UCSD-AML1 (cell line): ENCODE measurements at regions not wholly inside any gene's neighbourhood (a gene's known extent, or its start where the extent isn't known, plus 50 kb on each side); places are given as distances from the start of the nearest gene placed in this dataset.

ENCODE experiments used
- DNase-seq: peaks from one replicate; lab custom pipeline; 2025; ENCODE audit not compliant: unreplicated experiment; lab: John Stamatoyannopoulos, UW

GRCh38 chr18:24875777-24876176 lies 415.3 kb downstream of the HRH4 start:
- no peak for DNase-seq

DNA sequence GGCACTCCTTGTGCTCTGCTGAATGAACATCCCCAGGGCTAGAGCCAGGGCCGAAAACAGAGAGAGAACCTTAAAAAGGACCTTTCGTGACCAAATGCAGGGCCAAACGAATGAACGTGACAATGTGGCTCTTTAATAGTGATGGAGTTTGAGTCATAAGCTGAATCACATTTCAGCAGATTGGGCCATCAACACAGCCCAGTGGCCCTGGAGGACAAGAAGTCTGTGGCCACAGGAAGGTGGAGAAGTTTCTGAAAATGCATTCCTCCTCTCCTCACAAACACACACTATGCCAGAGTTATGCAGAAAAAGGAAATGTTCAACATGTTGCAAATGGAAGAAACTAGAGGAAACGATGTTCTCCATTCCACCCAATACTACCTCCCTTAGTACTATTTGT lies 415.8 kb downstream of the HRH4 start:
- no peak for DNase-seq

DNA sequence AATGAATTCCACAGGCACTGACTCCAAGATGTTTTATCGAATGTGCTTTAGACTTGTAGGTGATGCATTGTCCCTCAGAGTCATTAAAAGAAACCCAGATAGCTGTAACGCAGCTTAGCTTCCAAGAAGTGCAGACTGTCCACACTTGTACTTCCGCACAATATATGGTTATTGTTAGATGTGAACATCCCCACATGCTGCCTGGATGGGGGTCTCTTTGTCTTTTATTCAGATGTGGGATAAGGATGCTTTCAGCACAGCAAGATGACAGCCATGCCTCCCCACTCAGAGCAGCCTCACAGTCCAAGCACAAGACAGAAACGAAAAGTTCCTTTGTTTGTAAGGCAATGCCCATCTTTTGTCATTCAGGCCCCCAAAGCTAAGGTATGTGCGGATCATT lies 416.6 kb downstream of the HRH4 start:
- DNase-seq: no peak

DNA sequence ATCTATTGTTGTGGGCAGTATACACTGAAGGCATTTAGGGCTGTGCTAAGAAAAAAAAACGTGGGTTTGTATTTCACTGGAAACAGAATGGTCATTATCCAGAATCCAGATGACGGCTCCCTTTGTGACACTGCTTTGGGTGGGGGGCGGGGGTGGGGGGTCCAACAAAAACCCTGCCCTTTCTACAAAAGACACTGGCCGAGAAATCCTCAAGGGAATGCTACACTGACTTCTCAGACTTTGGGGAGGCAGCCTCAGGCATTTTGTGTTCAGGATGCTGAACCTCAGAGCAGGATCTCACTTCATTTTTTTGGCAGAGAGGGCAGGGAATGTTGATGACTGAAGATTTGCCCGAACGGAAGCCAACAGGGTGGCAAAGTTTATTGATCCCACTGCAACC lies 417.1 kb downstream of the HRH4 start:
- DNase-seq: no peak

DNA sequence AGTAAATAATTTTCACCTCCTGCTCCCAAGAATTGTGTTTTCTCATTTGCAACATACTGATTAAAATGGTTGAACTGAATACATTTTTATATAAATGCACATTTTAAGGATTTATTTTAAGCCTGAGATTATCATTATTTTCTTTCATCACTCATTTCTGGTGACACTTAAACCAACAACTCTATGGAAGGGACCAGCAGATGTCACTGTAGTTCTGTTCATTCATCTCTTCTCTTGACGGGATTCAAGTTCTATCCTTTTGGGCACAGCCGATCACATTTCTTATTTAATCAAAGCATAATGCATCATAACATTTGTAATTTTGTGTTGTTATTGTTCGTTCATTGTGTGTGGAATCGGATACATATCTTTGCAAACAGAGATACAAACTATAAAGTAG lies 417.9 kb downstream of the HRH4 start:
- DNase-seq: no peak

DNA sequence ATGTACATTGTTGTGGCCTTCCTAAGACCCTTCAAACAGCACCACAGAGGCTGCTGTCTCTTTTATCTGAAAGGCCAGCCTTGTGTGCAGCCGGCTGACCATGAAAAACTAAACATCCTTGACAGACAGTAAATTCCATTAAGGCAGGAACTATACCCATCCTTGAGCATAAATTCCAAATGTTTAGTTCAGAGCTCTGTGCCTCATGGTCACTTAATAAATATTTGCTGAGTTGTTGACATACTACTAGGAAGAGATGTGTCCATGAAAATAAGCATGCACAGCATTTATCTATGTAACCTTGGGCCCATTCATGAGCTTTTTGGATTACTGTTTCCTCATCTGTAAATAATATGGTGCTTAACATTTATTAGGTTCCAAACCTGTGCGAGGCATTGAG lies 424.8 kb downstream of the HRH4 start:
- no peak for DNase-seq

- DNase-seq: no peak
Observed at GRCh38 chr18:24894880-24895279, 434.4 kb downstream of the HRH4 start.

DNA sequence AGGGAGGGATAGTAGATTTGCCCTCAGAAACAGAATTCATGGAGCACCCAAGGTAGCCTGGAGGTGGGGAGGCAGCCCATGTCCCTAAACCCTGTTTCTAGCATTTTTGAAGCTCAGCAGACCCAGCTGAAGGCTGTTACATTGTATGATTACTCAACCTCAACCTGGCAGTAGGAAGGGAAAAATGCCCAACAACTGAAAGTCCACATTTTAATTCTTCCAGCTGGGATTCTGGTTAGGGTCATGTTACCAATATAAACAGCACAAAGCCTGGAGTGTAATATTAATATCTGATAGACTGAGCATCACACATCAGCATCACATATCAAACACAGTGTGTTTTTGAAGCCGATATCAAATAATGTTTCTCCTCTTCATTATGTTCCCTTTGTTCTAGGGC lies 437.0 kb downstream of the HRH4 start:
- no peak for DNase-seq

DNA sequence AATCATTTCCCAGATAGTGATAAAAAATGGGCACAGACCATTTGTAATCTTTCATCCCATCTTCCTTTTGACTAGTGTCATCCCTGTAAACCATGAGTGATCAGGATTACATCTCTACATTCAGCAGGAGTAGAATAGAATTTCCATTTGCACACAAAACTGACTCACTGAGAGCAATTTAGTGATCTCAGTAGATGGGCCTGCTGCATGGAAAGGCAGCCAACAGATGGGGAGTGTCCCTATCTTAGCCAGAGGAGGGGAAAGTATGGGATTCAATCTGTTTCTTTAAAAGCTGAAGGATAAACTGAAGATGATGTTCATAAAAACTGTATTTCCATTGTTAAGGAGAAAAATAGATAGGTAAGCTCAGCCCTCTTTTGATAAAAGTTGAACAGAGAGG lies 441.7 kb downstream of the ZNF521 start:
- DNase-seq: no peak

- DNase-seq: no peak
Observed at GRCh38 chr18:24913507-24914170, 438.3 kb downstream of the ZNF521 start.

DNA sequence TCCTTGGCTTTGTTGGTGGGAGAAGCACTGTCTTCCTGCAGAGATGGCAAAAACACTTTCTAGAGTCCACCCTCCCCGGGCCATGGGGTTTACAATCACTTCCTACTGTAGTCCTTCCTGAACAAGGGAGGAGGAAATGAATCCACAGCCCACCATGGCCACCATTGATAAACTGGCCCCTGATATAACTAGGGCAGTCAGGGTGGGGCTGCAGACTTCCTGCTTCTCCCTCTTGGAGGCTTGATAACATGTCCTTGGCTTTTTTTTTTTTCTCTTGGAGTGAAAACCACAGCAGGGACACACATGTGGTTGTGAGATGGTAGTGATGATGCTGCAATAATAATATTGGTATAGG lies 437.8 kb downstream of the ZNF521 start:
- peak; percentile 20 for DNase-seq

- DNase-seq: no peak
Observed at GRCh38 chr18:24914685-24915084, 437.3 kb downstream of the ZNF521 start.

DNA sequence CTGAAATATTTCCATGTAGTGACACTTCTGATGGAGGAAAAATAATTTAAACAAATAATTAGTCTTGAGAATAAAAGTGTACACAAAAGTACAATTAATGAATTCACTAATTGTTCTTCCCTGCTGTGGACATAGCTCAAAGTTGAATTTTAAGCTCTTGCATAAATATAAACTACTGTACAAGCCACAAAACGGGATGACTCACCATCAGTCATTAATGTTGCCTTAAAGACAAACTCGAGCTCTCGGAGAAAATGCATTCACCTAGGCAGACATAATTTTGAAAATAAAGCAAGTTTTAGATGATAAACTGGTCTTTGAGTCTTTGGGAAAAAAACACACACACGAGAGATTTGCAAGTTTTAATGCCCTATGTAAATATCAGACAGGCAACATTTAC lies 436.4 kb downstream of the ZNF521 start:
- DNase-seq: no peak

GRCh38 chr18:24917767-24918166 lies 434.2 kb downstream of the ZNF521 start:
- no peak for DNase-seq

DNA sequence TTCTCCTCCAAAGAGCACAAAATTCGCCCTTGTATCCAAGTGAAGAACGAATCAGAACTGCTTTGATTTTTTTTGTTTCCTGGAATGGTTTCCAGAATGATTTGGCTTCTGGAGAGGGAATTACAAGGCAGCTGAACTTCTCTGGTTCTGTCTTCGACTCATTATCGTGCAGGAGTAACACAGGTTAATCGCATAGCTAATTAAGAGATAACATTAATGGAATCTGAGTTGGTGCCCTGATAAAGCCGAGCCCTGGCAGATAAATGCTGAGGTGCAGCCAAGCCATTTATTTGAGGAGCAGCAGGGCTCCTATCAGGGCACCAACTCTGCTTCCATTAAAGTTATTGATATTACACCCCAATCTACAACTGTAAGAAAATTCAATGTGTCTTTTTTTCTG lies 433.7 kb downstream of the ZNF521 start:
- DNase-seq: no peak

DNA sequence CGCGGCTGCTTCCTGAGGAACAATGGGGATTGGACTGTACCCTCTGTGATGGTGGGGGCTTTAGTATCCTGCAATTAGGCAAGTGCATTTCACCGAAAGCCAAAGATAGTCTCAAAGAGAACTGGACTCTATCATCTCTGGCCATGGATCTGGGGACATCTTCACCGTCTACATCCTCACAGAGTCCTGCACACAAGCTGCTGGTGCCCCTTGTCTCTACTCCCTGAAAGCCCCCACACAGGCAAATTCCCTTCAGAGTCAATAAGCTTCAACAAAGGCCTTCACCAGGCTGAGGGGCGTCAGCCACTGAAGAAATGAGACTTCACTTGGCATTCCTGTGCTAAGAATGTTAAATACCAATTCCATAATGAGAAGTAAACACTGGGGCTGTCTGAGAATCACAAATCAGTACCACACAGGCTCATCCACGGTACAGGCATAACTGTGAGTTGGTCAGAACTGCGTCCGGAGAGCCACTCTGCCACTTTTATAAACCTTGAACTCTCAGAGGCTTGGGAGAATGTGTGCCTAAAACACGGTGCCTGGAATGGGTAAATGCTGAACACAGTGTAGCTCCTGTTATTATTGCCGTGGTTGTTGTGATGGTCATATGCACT lies 432.7 kb downstream of the ZNF521 start:
- no peak for DNase-seq

DNA sequence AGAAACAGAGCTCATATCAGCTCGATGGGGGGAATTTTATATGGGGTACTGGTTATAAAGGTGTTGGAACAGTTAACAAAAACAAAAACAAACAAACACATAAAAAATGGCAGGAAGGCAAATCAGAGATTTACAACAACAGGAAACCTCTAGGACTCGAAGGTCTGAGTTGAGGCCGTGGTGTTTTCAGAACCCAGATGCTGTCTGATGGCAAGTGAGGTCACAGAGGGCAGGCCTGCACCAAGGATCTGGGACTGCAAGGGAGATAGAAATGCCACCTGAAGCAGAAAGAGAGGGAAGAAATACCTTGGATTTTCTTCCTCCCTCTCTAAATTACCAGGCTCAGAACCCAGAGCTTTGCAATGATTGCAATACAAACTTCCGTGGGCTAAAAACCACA lies 429.5 kb downstream of the ZNF521 start:
- DNase-seq: no peak

DNA sequence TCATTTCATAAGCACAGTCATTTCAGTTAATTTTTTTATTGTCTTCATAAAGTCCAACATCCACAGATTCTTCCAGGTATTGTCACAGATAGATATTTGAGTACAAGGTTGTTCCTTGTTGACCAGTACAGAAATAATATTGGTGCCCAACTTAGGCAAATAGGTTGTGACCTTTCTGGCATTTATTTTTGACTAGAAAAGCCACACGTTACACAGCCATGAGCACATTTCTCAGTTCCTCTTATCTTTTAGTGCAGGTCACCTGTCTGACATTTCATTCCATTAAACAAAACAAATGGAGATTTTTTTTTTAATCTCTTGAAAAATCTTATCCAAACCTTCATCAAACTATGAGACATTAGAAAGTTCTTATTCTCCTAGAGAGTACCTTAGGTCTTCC lies 428.8 kb downstream of the ZNF521 start:
- DNase-seq: no peak

DNA sequence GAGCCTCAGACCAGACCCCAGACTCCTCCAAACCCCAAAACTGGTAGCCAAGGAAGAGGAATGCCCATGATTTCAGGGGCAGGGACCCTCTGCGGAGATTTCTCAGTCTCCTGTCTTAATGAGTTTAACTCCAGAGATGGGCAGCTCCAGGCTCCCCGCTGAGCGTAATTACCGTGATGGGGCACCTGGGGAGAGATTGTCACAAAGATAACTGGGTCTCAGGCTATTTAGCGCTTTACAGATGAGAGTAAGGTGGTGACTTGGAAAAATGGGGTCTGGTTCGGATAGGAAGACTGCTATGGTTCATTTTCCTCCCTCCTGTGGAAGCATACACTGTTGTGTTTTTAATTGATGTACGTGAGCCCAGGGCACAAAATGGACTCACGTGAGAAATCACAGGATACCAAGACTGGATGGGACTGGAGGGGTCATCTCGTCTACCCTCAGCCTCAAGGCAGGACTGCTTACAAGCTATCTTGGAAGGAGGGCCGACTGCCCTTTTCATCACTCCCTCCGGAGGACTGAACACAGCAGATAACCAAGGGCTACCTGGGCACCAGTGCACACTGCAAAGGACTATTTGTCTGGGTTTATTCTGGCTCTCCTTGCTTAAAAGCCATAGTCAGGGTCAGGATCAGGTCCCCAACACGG lies 427.8 kb downstream of the ZNF521 start:
- no peak for DNase-seq

DNA sequence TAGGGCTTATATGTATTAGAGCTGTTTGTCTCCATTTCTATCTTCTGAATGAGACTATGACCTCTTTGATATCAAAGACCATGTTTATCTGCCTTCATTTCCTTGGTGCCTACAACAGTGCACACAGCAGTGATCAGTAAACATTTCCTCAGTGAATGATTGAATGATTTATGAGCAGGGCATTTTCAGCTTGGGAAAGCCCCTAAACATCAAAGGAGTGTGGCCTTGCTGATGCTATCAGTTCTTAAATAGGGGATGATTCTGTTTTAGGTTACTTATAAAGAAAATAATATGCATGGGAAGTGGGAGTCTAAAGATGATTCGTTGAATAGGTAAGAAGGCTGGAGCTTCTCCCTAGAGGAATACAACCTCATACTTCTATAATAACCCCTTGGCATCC lies 425.3 kb downstream of the ZNF521 start:
- DNase-seq: no peak

- DNase-seq: no peak
Observed at GRCh38 chr18:24928301-24928878, 423.6 kb downstream of the ZNF521 start.

DNA sequence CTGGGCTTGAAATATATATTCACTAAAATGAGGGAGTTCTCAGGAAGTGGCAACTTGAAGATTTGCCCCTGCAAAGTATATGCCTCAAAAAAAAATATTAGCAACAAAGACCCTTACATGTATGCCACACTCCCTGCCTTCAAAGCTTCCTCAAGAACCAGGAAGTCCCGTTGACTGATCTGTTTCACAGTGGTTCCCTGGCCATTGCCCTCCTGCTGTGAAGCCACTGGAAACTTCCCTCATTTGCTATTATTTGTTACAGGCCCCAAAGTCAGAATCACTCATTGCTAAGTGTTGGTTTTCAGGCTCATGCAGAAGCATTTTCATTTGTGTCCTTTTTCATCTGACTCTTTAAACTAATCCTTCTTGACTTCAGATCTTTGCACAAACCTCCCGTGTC lies 421.5 kb downstream of the ZNF521 start:
- DNase-seq: no peak
